ENCODE measurements at regions not wholly inside any gene's neighbourhood (a gene's known extent, or its start where the extent isn't known, plus 50 kb on each side); places are given as distances from the start of the nearest gene placed in this dataset.

DNA sequence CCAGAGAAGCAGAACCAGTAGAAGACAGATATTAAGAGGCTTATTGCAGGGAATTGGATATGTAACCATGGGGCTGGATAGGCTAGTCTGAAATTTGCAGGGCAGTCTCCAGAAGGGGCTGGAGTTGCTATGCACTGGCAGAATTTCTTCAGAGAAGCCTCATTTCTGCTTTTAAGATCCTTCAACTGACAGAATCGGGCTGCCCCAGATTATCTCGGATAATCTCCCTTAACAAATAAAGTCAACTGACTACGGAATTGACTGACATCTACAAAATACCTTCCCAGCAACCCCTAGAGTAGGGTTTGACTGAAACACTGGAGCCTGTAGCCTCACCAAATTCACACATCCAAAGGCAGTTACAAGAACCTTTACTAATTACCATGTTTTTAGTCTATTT, 136.4 kb downstream of the SOCS6 start:
- TF ChIP-seq, protein P1, sequence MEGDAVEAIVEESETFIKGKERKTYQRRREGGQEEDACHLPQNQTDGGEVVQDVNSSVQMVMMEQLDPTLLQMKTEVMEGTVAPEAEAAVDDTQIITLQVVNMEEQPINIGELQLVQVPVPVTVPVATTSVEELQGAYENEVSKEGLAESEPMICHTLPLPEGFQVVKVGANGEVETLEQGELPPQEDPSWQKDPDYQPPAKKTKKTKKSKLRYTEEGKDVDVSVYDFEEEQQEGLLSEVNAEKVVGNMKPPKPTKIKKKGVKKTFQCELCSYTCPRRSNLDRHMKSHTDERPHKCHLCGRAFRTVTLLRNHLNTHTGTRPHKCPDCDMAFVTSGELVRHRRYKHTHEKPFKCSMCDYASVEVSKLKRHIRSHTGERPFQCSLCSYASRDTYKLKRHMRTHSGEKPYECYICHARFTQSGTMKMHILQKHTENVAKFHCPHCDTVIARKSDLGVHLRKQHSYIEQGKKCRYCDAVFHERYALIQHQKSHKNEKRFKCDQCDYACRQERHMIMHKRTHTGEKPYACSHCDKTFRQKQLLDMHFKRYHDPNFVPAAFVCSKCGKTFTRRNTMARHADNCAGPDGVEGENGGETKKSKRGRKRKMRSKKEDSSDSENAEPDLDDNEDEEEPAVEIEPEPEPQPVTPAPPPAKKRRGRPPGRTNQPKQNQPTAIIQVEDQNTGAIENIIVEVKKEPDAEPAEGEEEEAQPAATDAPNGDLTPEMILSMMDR (IDR thresholded peaks at IDR 0.05), result no peak
- TF ChIP-seq EP300 (IDR thresholded peaks at IDR 0.05), result no peak
